ENCODE measurements at regions not wholly inside any gene's neighbourhood (a gene's known extent, or its start where the extent isn't known, plus 50 kb on each side); places are given as distances from the start of the nearest gene placed in this dataset.

DNA sequence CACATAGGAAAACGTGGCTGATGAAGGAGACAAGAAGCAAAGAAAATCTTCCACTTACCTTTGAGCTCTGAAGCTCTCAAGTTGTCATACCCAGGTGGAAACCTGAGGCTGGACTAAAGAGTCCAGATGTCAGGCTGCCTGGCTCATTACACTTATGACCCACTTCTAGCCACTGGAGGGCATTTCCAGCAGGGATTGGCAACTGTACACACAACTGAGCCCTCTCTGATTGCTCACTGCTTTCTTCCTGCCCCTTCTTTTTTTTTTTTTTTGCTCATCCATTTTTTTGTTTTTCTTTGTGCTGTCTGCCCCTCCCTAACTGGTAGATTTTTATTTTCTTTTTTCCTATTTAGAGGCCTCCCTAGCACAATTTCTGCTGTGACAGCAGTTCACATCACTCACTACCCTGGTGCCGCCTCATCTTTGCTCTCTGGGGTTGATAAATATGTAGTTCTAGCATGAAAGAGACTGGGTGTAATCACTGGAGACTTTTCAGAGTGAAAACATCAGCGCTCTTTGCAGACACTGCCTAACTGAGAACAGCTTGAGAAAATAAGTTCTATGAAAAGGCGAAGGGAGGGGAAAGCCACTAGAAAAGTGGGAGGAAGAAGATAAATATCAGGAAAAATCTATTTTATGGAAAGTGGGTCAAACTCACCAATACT lies 334.5 kb downstream of the NUF2 start:
- no peak for TF ChIP-seq CTCF (IDR thresholded peaks at IDR 0.05)
- TF ChIP-seq POLR2AphosphoS5 (IDR thresholded peaks at IDR 0.05), result no peak
- TF ChIP-seq POLR2A (IDR thresholded peaks at IDR 0.05), result no peak
